IMR-90 (cell line): ENCODE measurements at regions not wholly inside any gene's neighbourhood (a gene's known extent, or its start where the extent isn't known, plus 50 kb on each side); places are given as distances from the start of the nearest gene placed in this dataset.

ENCODE experiments used
- ATAC-seq: fragments of 200-7000 bp; cut with Tn5 transposase; 2 replicates; pipeline ENCODE4 v1.9.1; 2020; ENCODE audit warnings: low read depth, mild to moderate bottlenecking, moderate library complexity
- BruUV-seq: library from RNA; stranded (reverse); fragments of 400-500 nt; replicated peaks from 2 replicates; lab custom pipeline; 2021; lab: Mats Ljungman, UMichigan
- CTCF ChIA-PET: fragments of 300-600 bp; formaldehyde crosslinking; extraction: SDS; loops from one replicate; lab custom pipeline; 2021; ENCODE audit warnings: antibody characterized with exemption; lab: Yijun Ruan, JAX
- POLR2A ChIA-PET: fragments of 300-600 bp; sonication (Branson Sonifier 250); formaldehyde crosslinking; loops from one replicate; lab custom pipeline; 2022; ENCODE audit warnings: antibody characterized with exemption; ENCODE audit not compliant: unreplicated experiment; lab: Charles Lee
- DNase-seq: peaks from one replicate; pipeline ENCODE4 v3.0.0; 2013
- H2AFZ ChIP-seq: replicated peaks from 2 replicates; pipeline ENCODE3; 2013; ENCODE audit warnings: low read length, mild to moderate bottlenecking; ENCODE audit not compliant: poor library complexity
- H2AK5ac ChIP-seq: 2 replicates; pipeline ENCODE4 v1.6.1; 2013; ENCODE audit warnings: low read depth, low read length, inconsistent platforms
- H2AK9ac ChIP-seq: replicated peaks from 2 replicates; pipeline ENCODE3; 2013; ENCODE audit warnings: mild to moderate bottlenecking, low read depth, low read length, moderate library complexity; ENCODE audit not compliant: poor library complexity
- H2BK120ac ChIP-seq: 2 replicates; pipeline ENCODE4 v1.6.1; 2013; ENCODE audit warnings: low read depth, low read length, inconsistent platforms
- H2BK15ac ChIP-seq: 3 replicates; pipeline ENCODE4 v1.6.1; 2013; ENCODE audit warnings: low read depth, low read length, inconsistent platforms
- H2BK20ac ChIP-seq: 2 replicates; pipeline ENCODE4 v1.6.1; 2013; ENCODE audit warnings: low read depth, mild to moderate bottlenecking, inconsistent platforms, low read length, moderate library complexity
- H2BK5ac ChIP-seq: 2 replicates; pipeline ENCODE4 v1.6.1; 2013; ENCODE audit warnings: mild to moderate bottlenecking, low read depth, low read length, inconsistent platforms; ENCODE audit not compliant: poor library complexity, severe bottlenecking
- H3K14ac ChIP-seq: replicated peaks from 2 replicates; pipeline ENCODE4 v1.6.1; 2013; ENCODE audit warnings: low read depth, low read length, inconsistent platforms
- H3K18ac ChIP-seq: 2 replicates; pipeline ENCODE4 v1.6.1; 2013; ENCODE audit warnings: low read depth, low read length, control low read depth
- H3K23ac ChIP-seq: 2 replicates; pipeline ENCODE4 v1.6.1; 2013; ENCODE audit warnings: low read depth, low read length, inconsistent platforms
- H3K27ac ChIP-seq: 2 replicates; pipeline ENCODE4 v1.5.1; 2013; ENCODE audit warnings: mild to moderate bottlenecking, control low read depth, low read length; ENCODE audit not compliant: insufficient read depth
- H3K27me3 ChIP-seq: 2 replicates; pipeline ENCODE4 v1.6.1; 2013; ENCODE audit warnings: low read length; ENCODE audit not compliant: control insufficient read depth, insufficient read depth
- H3K36me3 ChIP-seq: 2 replicates; pipeline ENCODE4 v1.6.1; 2013; ENCODE audit warnings: low read length, mixed read lengths; ENCODE audit not compliant: control insufficient read depth, insufficient read depth
- H3K4ac ChIP-seq: 2 replicates; pipeline ENCODE4 v1.6.1; 2013; ENCODE audit warnings: low read depth, low read length, inconsistent platforms
- H3K4me1 ChIP-seq: 2 replicates; pipeline ENCODE4 v1.6.1; 2013; ENCODE audit warnings: low read length, mixed read lengths; ENCODE audit not compliant: control insufficient read depth, insufficient read depth
- H3K4me2 ChIP-seq: 2 replicates; pipeline ENCODE4 v1.6.1; 2013; ENCODE audit warnings: low read depth, mild to moderate bottlenecking, control low read depth, low read length, moderate library complexity
- H3K4me3 ChIP-seq: 2 replicates; pipeline ENCODE4 v1.5.1; 2013; ENCODE audit warnings: low read depth, mild to moderate bottlenecking, control low read depth, low read length, moderate library complexity; ENCODE audit not compliant: insufficient read depth
- H3K56ac ChIP-seq: 2 replicates; pipeline ENCODE4 v1.6.1; 2013; ENCODE audit warnings: low read length, inconsistent platforms; ENCODE audit not compliant: insufficient read depth; ENCODE audit errors: extremely low read depth
- H3K79me1 ChIP-seq, 2 experiments: 2 replicates each; pipeline ENCODE4 v1.6.1; 2013; ENCODE audit warnings: low read length in 2 of 2, inconsistent platforms in 1 of 2, low read depth in 1 of 2
- H3K9ac ChIP-seq: 2 replicates; pipeline ENCODE4 v1.6.1; 2013; ENCODE audit warnings: low read depth, low read length, control low read depth
- H3K9me1 ChIP-seq: 2 replicates; pipeline ENCODE4 v1.6.1; 2013; ENCODE audit warnings: low read length, inconsistent platforms; ENCODE audit not compliant: insufficient read depth
- H3K9me3 ChIP-seq: 2 replicates; pipeline ENCODE4 v1.6.1; 2013; ENCODE audit warnings: low read length; ENCODE audit not compliant: control insufficient read depth, insufficient read depth
- H4K20me1 ChIP-seq: 2 replicates; pipeline ENCODE4 v1.6.1; 2013; ENCODE audit warnings: low read length, inconsistent platforms; ENCODE audit not compliant: insufficient read depth
- H4K5ac ChIP-seq: 2 replicates; pipeline ENCODE4 v1.6.1; 2013; ENCODE audit warnings: mild to moderate bottlenecking, low read depth, low read length, control low read depth
- H4K8ac ChIP-seq, 2 experiments: 2 replicates each; pipeline ENCODE4 v1.6.1; 2013; ENCODE audit warnings: low read depth in 2 of 2, low read length in 2 of 2, control low read depth in 1 of 2, inconsistent platforms in 1 of 2
- H4K91ac ChIP-seq: 2 replicates; pipeline ENCODE4 v1.6.1; 2013; ENCODE audit warnings: low read depth, low read length, inconsistent platforms; ENCODE audit not compliant: insufficient read depth
- BHLHE40 ChIP-seq: fragments of 150-350 bp; IDR thresholded peaks from 2 replicates; pipeline ENCODE4 v1.6.1; 2016; ENCODE audit warnings: mild to moderate bottlenecking, low read depth, low read length
- CEBPB ChIP-seq: IDR thresholded peaks from 2 replicates; pipeline ENCODE4 v1.6.1; 2012; ENCODE audit warnings: low read depth, low read length, improper control_type of control experiment
- CHD1 ChIP-seq: IDR thresholded peaks from 2 replicates; pipeline ENCODE4 v1.6.1; 2012; ENCODE audit warnings: low read depth, low read length, improper control_type of control experiment
- FOS ChIP-seq: fragments of 150-350 bp; IDR thresholded peaks from 2 replicates; pipeline ENCODE4 v1.6.1; 2016; ENCODE audit warnings: low read depth, low read length
- MAFK ChIP-seq: IDR thresholded peaks from 2 replicates; pipeline ENCODE4 v1.6.1; 2012; ENCODE audit warnings: low read depth, low read length, improper control_type of control experiment
- MAZ ChIP-seq: IDR thresholded peaks from 2 replicates; pipeline ENCODE4 v1.6.1; 2012; ENCODE audit warnings: low read depth, mild to moderate bottlenecking, low read length, improper control_type of control experiment, moderate library complexity, borderline replicate concordance
- MXI1 ChIP-seq: IDR thresholded peaks from 2 replicates; pipeline ENCODE4 v1.6.1; 2012; ENCODE audit warnings: low read depth, mild to moderate bottlenecking, low read length, moderate library complexity, borderline replicate concordance
- NFE2L2 ChIP-seq: fragments of 150-350 bp; IDR thresholded peaks from 2 replicates; pipeline ENCODE4 v1.6.1; 2016; ENCODE audit warnings: low read depth, mild to moderate bottlenecking, low read length
- POLR2A ChIP-seq: IDR thresholded peaks from 2 replicates; pipeline ENCODE4 v1.6.1; 2012; ENCODE audit warnings: mild to moderate bottlenecking, low read depth, low read length
- RAD21 ChIP-seq: IDR thresholded peaks from 2 replicates; pipeline ENCODE4 v1.6.1; 2012; ENCODE audit warnings: low read length, improper control_type of control experiment
- RCOR1 ChIP-seq: IDR thresholded peaks from 2 replicates; pipeline ENCODE4 v1.6.1; 2012; ENCODE audit warnings: mild to moderate bottlenecking, low read length, improper control_type of control experiment; ENCODE audit not compliant: insufficient replicate concordance
- RFX5 ChIP-seq: IDR thresholded peaks from 2 replicates; pipeline ENCODE4 v1.8.0; 2012; ENCODE audit warnings: low read depth, mild to moderate bottlenecking, low read length, moderate library complexity
- SMC3 ChIP-seq: fragments of 150-350 bp; IDR thresholded peaks from 2 replicates; pipeline ENCODE4 v1.6.1; 2016; ENCODE audit warnings: low read depth, mild to moderate bottlenecking, antibody characterized with exemption, low read length, moderate library complexity
- WGBS, 2 experiments: methylation state at CpG; one replicate each; pipeline versions ENCODE4 v1.1.5 to v1.1.7; 2013; ENCODE audit warnings: missing lambda C conversion rate in 2 of 2; ENCODE audit not compliant: insufficient read length in 1 of 2; ENCODE audit errors: extremely low coverage in 2 of 2; 5-methylcytosine and 5-hydroxymethylcytosine counted together
- dilution Hi-C: fragments of 300-500 bp; cut with HindIII; formaldehyde crosslinking; loops from one replicate; pipeline ENCODE4 v1.14.3; 2018; ENCODE audit warnings: low sequenced_read_pairs; ENCODE audit not compliant: unreplicated experiment
- in situ Hi-C: fragments of 300-500 bp; cut with MboI; formaldehyde crosslinking; loops from 3 replicates; pipeline ENCODE4 v1.14.3; 2019; ENCODE audit warnings: low sequenced_read_pairs, inconsistent platforms, mixed read lengths
- intact Hi-C: fragments of 100-400 bp; cut with micrococcal nuclease; formaldehyde crosslinking; loops from 2 replicates; pipeline ENCODE4 v1.10.0; 2022
- TF ChIP-seq, protein P1 (sequence below): fragments of 150-350 bp; IDR thresholded peaks from 2 replicates; pipeline ENCODE4 v1.6.1; 2016; ENCODE audit warnings: low read depth, mild to moderate bottlenecking, low read length, moderate library complexity, borderline replicate concordance
- TF ChIP-seq, protein P2 (sequence below): conservative IDR thresholded peaks from 2 replicates; pipeline ENCODE4 v1.5.1; 2012; ENCODE audit warnings: mild to moderate bottlenecking, low read depth, low read length, improper control_type of control experiment
- TF ChIP-seq, protein P3 (sequence below): fragments of 150-350 bp; IDR thresholded peaks from 2 replicates; pipeline ENCODE4 v1.6.1; 2017; ENCODE audit warnings: mild to moderate bottlenecking, antibody characterized with exemption, low read length, low read depth

DNA sequence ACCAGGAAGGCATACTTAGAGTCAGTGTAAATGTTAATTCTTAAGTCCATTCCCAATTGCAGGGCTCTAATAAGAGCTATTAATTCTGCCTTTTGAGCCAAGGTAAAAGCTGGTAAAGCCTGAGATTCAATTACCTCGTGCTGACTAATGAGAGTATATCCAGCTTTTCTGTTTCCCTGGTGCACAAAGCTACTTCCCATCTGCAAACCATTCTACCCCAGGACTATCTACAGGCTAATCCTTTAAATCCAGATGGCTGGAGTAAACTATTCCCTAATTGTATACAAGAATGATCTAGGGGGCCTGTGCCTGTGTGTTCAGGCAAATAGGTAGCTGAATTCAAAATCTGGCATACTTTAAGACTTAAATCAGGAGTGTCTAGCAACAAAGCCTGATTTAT, 365.0 kb downstream of the GPM6A start:
- H3K14ac ChIP-seq: no peak overlapping the region

More for the DNA sequence above, 365.0 kb downstream of the GPM6A start:
- no TSS peak for BruUV-seq
- no peak overlapping the region for H4K5ac ChIP-seq
- in situ Hi-C loops (no loop called here), intact Hi-C loops (loop anchor here (10.0 kb wide), 1 partner anchor 522 kb away; no protein-coding TSS in a partner anchor), dilution Hi-C loops (no loop called here)
- H3K36me3 ChIP-seq: no peaks in the 10 kb centered on the region
- ATAC-seq: no peak
- H3K18ac ChIP-seq: no peak overlapping the region
- H3K4me3 ChIP-seq: no peak overlapping the region
- POLR2A ChIA-PET: no interaction called here
- H2AFZ ChIP-seq: no peak overlapping the region
- peaks cover 3% of the 10 kb centered on the region; the same call in 1 of the 2 replicates for H3K9me3 ChIP-seq
- H3K79me1 ChIP-seq: no peaks in the 10 kb centered on the region
- no peaks in the 10 kb centered on the region for H3K27me3 ChIP-seq
- H2BK20ac ChIP-seq: no peak overlapping the region
- H3K4me2 ChIP-seq: no peak overlapping the region
- no peak overlapping the region for H3K56ac ChIP-seq
- H3K9ac ChIP-seq: no peak overlapping the region
- no peak overlapping the region for H4K91ac ChIP-seq
- no peak overlapping the region for H2AK5ac ChIP-seq
- H3K4ac ChIP-seq: no peak overlapping the region
- no peak overlapping the region for H2BK15ac ChIP-seq
- TF ChIP-seq MAFK: no peak
- TF ChIP-seq RCOR1: no peak
- TF ChIP-seq CEBPB: no peak
- no peak for TF ChIP-seq MXI1
- TF ChIP-seq SMC3: no peak
- no peak for TF ChIP-seq MAZ
- TF ChIP-seq, protein P1, sequence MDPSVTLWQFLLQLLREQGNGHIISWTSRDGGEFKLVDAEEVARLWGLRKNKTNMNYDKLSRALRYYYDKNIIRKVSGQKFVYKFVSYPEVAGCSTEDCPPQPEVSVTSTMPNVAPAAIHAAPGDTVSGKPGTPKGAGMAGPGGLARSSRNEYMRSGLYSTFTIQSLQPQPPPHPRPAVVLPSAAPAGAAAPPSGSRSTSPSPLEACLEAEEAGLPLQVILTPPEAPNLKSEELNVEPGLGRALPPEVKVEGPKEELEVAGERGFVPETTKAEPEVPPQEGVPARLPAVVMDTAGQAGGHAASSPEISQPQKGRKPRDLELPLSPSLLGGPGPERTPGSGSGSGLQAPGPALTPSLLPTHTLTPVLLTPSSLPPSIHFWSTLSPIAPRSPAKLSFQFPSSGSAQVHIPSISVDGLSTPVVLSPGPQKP: no peak
- TF ChIP-seq POLR2A: no peak
- TF ChIP-seq NFE2L2: no peak
- no peak for TF ChIP-seq RFX5
- TF ChIP-seq CHD1: no peak
- no peak for TF ChIP-seq BHLHE40
- TF ChIP-seq RAD21: no peak
- no peak for TF ChIP-seq FOS
- TF ChIP-seq, protein P2, sequence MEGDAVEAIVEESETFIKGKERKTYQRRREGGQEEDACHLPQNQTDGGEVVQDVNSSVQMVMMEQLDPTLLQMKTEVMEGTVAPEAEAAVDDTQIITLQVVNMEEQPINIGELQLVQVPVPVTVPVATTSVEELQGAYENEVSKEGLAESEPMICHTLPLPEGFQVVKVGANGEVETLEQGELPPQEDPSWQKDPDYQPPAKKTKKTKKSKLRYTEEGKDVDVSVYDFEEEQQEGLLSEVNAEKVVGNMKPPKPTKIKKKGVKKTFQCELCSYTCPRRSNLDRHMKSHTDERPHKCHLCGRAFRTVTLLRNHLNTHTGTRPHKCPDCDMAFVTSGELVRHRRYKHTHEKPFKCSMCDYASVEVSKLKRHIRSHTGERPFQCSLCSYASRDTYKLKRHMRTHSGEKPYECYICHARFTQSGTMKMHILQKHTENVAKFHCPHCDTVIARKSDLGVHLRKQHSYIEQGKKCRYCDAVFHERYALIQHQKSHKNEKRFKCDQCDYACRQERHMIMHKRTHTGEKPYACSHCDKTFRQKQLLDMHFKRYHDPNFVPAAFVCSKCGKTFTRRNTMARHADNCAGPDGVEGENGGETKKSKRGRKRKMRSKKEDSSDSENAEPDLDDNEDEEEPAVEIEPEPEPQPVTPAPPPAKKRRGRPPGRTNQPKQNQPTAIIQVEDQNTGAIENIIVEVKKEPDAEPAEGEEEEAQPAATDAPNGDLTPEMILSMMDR: no peak
- TF ChIP-seq, protein P3, sequence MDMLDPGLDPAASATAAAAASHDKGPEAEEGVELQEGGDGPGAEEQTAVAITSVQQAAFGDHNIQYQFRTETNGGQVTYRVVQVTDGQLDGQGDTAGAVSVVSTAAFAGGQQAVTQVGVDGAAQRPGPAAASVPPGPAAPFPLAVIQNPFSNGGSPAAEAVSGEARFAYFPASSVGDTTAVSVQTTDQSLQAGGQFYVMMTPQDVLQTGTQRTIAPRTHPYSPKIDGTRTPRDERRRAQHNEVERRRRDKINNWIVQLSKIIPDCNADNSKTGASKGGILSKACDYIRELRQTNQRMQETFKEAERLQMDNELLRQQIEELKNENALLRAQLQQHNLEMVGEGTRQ: no peak
- H3K4me1 ChIP-seq: no peaks in the 10 kb centered on the region
- no peaks in the 10 kb centered on the region for H3K9me1 ChIP-seq
- no peak overlapping the region for H2AK9ac ChIP-seq
- H3K23ac ChIP-seq: no peak overlapping the region
- H2BK5ac ChIP-seq: no peak overlapping the region
- H3K27ac ChIP-seq: no peak overlapping the region
- CTCF ChIA-PET: no interaction called here
- no peaks in the 10 kb centered on the region for H4K20me1 ChIP-seq
- H2BK120ac ChIP-seq: no peak overlapping the region
- DNase-seq: no peak
- H4K8ac ChIP-seq: no peak overlapping the region
- WGBS, 2 experiments: no CpG with 5 or more reads among the region's 1 CpG
